Stimulated activated CD8-positive, alpha-beta memory T cell treated with anti-CD3 and anti-CD28 coated beads, Interleukin-4, amount 100 ng/mL, for 4 hours (primary cell): ENCODE measurements at regions not wholly inside any gene's neighbourhood (a gene's known extent, or its start where the extent isn't known, plus 50 kb on each side); places are given as distances from the start of the nearest gene placed in this dataset.

Experiments used
- DNase-seq, 2 donors: peaks; one replicate each; pipeline ENCODE4 v3.0.0-alpha.2; 2020; ENCODE audit warnings: low read depth in 2 of 2, low spot score in 1 of 2

DNA sequence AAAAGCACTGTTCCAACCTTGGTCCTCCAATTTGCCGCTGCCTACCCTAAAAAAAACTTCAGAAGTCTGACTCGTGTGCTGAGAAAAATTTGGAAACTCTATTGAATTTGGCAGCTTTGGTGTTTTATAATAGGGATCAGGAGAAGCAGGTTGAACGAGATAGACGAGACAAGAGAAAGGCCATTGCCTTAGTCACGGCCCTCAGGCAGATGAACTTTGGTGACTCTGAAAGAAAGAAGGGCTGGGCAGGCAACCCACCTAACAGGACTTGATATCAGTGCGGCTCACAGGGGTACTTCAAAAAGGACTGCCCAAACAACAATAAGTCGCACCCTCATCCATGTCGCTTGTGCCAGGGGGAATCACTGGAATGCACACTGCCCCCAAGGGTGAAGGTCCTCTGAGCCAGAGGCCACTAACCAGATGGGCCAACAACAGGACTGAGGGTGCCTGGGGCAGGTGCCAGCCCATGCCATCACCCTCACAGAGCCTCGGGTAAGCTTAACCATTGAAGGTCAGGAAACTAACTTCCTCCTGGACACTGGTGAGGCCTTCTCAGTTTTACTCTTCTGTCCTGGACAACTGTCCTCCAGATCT is 102.5 kb upstream of the SSTR1 start:
- DNase-seq: no peak

DNA sequence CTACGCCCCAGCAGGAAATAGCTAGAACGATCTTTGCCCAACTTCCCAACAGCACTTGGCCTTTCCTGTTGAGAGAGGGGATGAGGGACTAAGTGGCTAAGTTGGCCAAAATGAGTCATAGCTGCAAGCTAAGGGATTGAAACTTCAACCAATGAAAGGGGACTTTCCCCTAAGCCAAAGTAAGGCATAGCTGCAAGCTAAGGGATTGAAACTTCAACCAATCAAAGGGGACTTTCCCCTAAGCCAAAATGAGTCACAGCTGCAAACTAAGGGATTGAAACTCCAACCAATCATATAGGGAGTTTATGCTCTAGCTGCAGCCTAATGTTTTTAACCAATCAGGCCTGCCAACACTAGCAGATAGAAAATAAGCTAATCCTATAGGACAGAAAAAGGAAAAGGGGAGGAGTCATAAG is 100.5 kb upstream of the SSTR1 start:
- no peak for DNase-seq

DNA sequence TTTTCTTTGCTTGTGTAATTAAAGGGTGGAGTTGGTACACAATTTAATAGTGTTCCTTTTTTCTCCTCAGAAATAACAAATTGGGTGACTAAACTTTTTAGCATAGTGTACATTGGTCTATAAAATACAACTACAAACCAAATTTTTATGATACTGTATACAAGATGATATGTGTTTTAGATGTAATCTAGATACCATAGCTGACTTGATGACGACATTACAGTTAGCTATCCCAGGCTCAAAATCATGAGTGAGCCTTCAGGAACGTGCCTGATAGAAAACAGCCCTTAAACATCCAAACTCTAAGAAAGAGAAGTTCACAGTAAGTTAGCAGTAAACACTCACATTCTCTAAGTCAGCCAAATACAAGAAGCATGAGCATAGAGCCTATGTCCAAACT is 99.0 kb upstream of the SSTR1 start:
- DNase-seq: no peak

DNA sequence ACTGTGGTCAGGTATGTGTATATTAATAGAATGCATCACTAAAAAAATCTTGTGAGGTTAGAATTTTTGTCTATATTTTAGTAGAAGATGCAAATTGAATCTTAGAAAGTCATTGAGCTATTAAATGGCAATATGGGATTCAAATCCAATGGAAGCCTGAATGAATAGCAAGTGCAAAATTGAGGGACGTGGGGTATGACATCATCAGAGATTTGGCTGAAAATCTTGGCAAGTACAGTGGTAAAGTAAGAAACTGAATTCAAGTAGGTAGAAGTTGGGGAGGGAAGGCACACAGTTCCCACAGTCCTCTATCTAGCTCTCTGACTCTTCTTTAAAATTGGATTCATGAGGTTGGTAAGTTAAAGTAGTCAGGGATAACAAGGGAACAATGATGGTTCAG is 97.4 kb upstream of the SSTR1 start:
- no peak for DNase-seq

DNA sequence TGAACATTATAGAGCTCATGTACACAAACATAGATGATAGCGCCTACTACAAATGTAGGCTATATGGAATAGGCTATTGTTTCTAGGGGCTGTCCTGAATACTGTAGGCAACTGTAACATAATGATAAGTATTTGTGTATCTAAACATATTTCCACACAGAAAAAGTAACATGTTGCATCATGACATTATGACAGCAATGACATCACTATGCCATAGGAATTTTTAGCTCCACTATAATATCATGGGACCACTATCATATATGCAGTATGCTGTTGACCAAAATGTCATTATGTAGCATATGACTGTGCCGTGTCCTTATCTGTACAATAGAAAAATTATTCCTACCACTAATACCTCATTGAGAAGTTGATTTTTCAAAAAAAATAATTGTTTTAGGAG is 96.7 kb upstream of the SSTR1 start:
- DNase-seq: no peak

DNA sequence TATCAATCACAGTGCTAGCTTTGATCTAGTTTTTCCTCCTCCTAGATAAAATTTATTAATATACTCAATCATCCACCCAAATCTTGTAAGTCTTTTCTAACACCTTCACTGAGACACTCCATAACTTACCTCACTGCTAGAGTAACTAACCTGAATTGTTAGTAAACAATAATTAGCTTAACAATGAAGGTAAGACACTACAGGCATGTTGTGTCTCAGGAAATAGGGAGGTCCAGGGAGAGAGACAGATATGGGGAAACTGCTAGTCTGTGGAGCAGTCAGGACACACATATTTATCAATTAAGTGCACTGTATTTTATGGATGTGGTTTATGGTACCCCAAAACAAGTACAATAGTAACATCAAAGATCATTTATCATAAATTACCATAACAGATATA is 94.2 kb upstream of the SSTR1 start:
- DNase-seq: no peak

DNA sequence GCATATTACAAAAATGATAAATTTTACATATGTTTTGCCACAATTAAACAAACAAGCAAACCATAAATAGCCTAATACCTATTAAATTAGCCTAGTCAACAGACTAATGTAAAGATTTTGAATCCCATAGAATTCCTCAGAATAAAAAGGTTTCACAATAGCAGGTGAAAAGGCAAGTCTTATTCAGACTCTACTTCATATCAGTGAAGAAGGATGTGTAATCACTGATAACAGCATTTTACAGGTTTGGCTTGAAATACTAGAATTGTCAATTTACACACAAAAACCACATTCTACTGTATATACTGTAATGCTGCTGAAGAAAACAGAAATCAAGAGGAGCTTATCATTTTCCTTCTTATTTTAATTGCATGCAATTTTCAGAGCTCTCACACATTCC is 90.8 kb upstream of the SSTR1 start:
- DNase-seq: no peak

DNA sequence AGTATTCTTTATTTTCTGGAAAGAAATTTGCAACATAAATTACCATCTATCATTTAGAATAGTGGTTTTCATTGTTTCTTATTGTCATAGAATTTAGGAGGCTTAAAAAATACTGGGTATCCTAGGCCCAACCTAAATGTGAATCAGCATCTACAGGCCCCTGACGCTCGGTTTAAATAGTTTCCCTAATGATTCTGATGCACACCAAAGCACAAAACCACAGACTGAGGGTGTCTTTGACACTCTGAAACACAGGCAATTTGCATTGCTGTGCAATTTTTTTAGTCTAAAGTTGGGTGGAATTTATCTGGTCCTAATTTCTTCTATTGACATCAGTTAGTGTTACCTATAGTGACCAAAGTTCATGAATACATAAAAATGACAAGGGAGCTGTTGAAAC is 87.6 kb upstream of the SSTR1 start:
- DNase-seq: no peak

DNA sequence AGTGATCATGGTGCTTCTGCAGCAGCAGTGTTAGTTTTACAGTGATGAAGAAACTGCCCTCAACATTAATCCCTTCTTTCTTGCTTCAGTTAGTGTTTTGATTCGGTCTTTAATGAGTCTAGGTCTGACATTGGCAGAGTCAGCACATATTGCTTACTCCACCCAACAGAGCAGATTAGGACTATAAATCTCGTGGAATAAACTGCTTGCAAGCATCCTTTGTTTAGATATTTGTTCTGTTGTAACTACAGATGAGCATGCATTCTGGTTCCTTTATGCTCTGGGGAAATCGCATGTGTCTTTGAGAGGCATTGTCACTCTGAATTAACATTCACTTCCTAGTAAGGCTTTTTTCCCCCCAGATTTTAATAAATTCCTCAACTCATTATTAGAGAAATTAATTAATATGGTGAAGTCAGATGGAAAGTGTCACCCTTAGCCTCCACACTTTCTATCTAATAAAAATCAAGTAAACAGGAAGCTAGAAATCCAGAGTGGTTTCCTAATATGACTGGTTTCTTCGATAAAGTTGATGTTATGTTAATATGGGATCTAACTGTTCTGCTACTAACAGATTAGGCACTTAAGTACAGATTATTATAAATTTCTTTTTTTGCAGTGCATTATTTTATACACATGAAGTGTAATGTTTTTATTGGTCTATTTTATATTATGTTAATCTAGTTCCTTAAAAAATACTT is 86.2 kb upstream of the SSTR1 start:
- DNase-seq: no peak

DNA sequence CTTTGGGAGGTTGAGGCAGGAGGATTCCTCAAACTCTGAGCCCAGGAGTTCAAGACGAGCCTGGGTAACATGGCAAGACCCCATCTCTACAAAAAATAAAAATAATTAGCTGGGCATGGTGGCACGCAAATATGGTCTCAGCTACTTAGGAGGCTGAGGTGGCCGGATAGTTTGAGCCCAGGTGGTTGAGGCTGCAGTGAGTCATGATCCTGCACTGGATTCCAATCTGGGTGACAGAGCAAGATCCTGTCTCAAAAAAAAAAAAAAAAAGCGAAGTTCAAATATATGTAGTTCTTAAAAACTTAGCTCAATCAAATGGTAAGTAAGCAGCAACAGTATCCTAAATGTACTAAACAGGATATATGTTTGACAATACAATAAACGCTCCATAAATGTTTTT is 85.5 kb upstream of the SSTR1 start:
- DNase-seq: no peak

DNA sequence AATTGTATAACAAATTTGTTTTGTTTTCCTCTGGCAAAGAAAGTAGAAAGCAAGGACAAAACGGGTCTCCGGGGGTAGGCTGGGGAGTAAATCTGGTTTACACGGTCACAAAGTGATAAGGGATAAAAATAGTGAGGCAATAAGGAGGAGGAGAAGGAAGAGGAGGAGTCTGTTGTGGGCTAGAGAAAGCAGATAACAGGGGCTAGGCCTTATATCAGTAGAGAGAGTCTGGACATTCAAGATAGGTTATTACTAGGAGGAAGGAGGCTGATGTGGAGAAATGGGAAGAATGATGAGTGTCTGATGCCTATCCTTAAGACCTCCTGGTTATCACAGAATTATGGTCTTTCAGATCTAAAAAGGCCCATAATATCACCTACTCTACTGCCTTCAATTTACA is 83.2 kb upstream of the SSTR1 start:
- DNase-seq: no peak

DNA sequence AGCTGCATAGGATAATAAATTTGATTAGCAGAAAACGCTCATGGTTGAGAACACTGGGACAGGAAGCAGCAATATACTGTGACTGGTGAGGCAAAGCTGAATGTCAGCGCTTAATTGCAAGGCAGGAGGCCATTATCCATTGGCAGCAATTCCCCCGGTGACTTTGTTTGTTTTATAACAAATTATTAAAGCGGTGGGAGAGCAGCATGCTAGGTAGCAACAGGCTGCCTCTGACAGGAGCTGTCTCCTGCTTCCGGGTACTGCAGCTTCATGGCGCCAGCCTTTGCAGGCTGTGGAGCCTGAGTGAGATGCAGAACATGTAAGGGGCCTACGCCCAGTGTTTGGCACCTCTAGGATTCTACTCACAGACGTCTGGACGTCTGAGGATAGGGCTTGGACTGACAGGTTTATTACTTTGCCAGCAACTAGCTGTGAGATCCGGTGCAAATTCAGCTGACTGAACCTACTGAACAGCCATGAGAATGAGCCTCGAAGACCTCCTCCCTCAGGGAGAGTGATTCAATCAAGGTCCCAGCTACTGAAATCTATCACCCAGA is 82.1 kb upstream of the SSTR1 start:
- DNase-seq: no peak

DNA sequence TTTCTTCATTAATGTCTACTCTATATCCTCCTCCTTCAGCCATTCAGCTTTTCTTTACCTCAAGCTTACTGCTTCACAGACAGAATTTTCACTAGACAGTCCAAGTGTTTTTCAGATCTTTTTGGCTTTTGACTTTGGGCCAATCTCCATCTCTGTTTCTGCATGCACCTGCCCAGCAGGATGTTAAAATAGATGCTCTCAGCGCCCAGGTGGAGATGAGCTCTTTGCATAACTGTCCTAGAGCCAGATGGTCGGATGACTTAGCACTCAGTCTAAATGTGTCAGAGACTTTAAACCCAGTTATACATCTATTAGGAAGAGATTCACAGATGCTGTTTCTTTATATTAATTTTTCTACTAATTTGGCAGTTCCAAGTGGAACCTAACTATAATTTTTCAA is 80.3 kb upstream of the SSTR1 start:
- no peak for DNase-seq

DNA sequence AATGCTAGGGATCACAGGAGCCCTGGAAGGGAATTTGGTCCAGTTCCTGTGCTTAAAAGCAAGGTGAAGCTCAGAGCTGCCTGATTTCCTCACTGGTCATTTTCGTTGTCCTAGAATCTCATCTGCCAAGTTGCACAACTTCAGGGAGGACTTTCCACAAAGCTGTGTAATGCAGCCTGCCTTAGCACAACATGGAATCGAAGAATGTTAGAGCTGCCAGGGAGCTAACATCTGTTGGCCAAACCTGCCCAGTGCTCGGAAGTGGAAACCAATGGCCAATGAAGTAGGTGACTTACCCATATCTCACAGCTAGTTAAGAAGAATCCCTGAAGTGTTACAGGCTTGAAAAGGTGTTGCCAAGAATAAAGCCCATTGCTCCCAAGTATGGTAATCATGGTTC is 79.9 kb upstream of the SSTR1 start:
- DNase-seq: no peak

DNA sequence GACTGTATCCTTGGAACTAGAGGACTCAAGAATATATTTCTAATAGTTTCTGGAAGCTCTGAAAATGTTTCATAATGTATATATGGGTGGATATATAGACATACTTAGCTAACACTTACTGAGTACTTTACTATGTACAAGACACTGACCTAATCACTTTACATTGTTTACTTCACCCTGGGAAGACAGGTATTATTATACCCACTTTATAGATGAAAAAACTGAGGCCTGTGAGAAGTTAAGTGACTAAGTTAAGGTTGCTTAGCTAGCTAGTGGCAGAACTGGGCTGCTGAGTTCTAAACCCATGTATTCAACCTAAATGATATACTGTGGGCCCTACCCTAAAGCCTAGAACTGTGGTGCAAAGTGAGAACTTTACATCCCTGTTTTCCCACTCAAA is 79.1 kb upstream of the SSTR1 start:
- no peak for DNase-seq

DNA sequence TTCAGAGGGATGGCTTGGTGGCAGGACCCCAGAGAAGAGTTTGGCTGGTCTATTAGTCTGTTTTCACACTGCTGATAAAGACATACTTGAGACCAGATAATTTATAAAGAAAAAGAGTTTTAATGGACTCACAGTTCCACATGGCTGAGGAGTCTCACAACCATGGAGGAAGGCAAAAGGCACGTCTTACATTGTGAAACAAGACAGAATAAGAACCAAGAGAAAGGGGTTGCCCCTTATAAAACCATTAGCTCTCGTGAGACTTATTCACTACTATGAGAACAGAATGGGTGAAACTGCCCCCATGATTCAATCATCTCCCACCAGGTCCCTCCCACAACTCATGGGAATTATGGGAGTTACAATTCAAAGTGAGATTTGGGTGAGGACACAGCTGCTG is 78.5 kb upstream of the SSTR1 start:
- DNase-seq: no peak

DNA sequence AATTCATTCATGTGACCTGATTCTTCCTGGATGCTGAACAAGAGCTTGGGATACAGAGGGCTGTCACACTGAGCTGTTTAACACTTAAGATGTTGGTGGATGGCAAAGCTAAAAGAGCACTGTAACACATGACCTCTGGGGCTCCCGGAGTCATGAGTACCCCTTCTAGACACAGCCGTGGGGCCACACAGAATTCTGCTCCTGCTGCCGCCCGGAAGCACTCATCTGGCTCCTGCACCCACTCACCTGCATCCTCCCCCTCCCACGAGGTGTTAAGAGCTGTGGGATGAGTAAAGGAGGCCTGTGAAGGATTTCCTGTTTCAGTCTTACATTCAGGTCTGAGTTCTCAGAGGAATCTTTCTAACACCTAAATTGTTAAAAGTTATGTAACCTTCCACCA is 78.0 kb upstream of the SSTR1 start:
- no peak for DNase-seq

DNA sequence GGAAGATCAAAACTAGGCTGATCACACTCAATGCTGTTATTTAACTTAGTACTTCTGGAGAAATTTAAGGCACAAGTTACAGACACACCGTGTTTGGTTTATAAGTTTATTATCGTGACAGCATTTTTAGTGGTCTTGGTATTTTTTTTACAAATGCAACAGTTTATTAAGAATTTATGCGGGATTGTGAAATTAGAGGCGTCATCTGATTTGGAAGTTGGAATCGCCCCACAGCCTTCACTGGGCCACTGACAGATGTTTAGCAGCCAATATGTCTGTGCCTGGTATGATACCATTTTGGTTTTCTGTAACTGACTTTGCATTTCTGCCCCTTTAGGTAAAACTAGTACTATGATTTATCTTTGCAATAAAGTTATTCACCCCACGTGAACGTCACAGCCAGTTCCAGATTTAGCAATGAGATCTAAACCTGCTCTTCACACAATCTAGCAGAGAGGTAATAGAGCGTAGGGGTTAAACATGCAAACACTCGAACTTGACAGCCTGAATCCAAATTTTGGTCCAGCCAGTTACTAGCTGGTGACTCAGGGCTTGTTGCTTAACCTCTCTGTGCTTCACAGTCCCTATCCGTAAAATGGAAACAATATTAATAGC is 73.2 kb upstream of the SSTR1 start:
- no peak for DNase-seq

DNA sequence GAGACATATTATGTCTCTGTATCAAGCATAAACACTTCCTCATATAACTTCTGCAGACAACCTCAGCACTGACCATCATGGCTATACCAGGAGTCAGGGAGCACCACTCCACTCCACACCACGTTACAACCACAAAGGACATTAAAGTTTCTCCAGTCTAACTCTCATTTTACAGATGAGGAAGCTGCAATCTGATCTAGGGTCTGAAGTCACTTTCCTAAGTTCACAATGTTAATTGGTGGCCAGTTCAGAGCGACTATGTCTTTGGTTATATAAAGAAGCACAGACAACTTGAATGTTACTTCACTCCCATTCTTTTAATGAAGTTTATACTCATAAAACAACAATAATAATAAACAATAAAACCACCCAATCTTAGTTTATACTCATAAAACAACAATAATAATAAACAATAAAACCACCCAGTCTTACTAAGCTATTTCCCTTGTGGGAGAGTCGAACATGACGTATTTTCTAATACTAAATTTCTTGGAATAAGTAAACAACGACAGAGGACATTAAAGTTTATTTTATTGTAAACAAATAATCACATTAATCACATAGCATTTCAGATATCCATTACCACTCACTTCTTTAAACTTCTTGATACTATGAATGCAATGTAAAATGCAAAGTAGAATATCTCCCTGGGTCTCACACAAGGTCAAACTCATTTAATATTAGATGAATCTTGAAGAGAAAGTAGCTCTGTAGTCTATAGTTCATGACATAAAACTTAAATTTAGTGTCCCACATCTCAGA is 72.4 kb upstream of the SSTR1 start:
- no peak for DNase-seq

DNA sequence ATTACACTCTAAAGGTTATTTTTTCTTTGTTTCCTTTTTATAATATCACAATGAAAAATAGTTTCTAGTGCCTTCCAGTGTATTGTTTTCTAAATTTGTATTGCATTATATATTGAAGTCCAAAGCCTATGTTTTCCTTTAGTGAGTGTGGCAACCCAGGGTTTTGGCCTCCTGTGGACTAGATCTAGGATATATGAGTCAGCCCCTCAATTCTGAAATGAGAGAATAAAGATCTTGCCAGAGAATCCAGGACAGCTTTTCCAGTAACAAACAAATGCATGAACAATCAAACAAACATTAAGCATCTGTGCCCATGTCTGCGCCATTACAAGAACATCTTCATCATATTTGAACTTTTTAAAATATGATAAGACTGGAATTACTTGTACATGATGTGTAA is 70.7 kb upstream of the SSTR1 start:
- DNase-seq: no peak

DNA sequence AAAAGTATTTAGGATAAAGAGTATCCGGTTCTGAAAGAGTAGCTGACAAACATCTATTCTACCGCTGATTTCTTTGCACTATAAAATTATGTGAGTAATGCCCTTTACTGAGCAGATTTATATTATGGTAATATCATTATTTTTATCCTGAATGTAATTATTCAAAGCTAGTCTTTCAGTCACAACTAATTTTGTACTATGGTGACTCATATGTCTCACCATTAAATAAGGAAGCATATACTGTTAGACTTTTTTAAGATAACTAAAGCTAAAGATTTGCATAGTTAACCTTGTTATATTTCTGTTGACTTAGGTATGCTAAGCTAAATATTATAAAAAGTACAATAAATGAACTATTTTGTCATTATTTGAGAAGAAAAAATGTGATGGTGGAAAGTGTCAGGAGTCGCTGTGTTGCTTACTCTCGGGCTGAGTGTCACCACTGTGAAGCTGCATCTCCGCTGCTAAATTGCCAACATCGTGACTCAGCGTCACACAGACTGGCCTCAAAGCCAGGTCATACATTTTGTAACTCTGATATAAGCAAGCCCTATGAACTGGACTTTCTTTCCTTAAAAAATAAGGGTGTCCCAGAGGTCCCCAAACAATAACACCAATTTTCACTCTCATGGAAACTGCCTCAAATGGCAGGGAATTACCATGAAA is 69.1 kb upstream of the SSTR1 start:
- no peak for DNase-seq
